ENCODE measurements at regions not wholly inside any gene's neighbourhood (a gene's known extent, or its start where the extent isn't known, plus 50 kb on each side); places are given as distances from the start of the nearest gene placed in this dataset.
"Not testable (repeated sequence)": the region's sequence is repeated elsewhere in the genome, so short reads cannot be mapped to it uniquely, and the experiment has no call there.

- Mint-ChIP-seq H3K27ac (no peak overlapping the region), H3K9me3 (no peaks in the 10 kb centered on the region)
Measured at GRCh38 chr1:229922249-229922648, 144.8 kb upstream of the GALNT2 start.

GRCh38 chr1:229924639-229925038 is 142.4 kb upstream of the GALNT2 start:
- ChIA-PET POLR2A (interaction anchor here (0.6 kb wide), 2 partner anchors 31 to 186 kb away, joined by 3 read pairs; no protein-coding TSS in a partner anchor), CTCF (no interaction called here)
- no peak overlapping the region for H3K27ac Mint-ChIP-seq
- no peak for ATAC-seq
- no peaks in the 10 kb centered on the region for H3K9me3 Mint-ChIP-seq
- intact Hi-C loops (cut with micrococcal nuclease) = no loop called here
- no peaks in the 10 kb centered on the region for H3K4me1 Mint-ChIP-seq (ENCODE audit: low read depth)
- peaks cover 6% of the 10 kb centered on the region for H3K27me3 Mint-ChIP-seq
- no peaks in the 10 kb centered on the region for H3K36me3 Mint-ChIP-seq (ENCODE audit: low read depth)
- DNase-seq = no peak
- H3K4me3 Mint-ChIP-seq = no peak overlapping the region
- TF ChIP-seq CTCF (IDR thresholded peaks at IDR 0.05) = no peak

More at GRCh38 chr1:229922249-229922648, 144.8 kb upstream of the GALNT2 start:
- CTCF ChIA-PET = no interaction called here
- Mint-ChIP-seq H3K4me3 (no peak overlapping the region), H3K27me3 (peaks cover 3% of the 10 kb centered on the region), H3K4me1 (ENCODE audit: low read depth) (no peaks in the 10 kb centered on the region), H3K36me3 (ENCODE audit: low read depth) (no peaks in the 10 kb centered on the region)
- intact Hi-C loops (cut with micrococcal nuclease) = no loop called here
- ATAC-seq (no peak), DNase-seq (no peak)
- POLR2A ChIA-PET = no interaction called here
- no peak for TF ChIP-seq CTCF (IDR thresholded peaks at IDR 0.05)

- POLR2A ChIA-PET = no interaction called here
- H3K36me3 Mint-ChIP-seq (ENCODE audit: low read depth) = no peaks in the 10 kb centered on the region
- no peak for ATAC-seq
Measured at GRCh38 chr1:229928767-229929166, 138.3 kb upstream of the GALNT2 start.

GRCh38 chr1:229931751-229932150 is 135.3 kb upstream of the GALNT2 start:
- H3K27ac Mint-ChIP-seq; H3K4me1 Mint-ChIP-seq (ENCODE audit: low read depth); H3K36me3 Mint-ChIP-seq (ENCODE audit: low read depth); H3K4me3 Mint-ChIP-seq; CTCF ChIA-PET; intact Hi-C loops (cut with micrococcal nuclease); ATAC-seq; POLR2A ChIA-PET; DNase-seq; H3K9me3 Mint-ChIP-seq: not testable (repeated sequence)
- peaks cover 13% of the 10 kb centered on the region for H3K27me3 Mint-ChIP-seq

More at GRCh38 chr1:229928767-229929166, 138.3 kb upstream of the GALNT2 start:
- no peak for DNase-seq
- peaks cover 9% of the 10 kb centered on the region for H3K27me3 Mint-ChIP-seq
- no peaks in the 10 kb centered on the region for H3K4me1 Mint-ChIP-seq (ENCODE audit: low read depth)
- H3K27ac Mint-ChIP-seq = no peak overlapping the region
- no peak for TF ChIP-seq CTCF (IDR thresholded peaks at IDR 0.05)
- no peak overlapping the region for H3K4me3 Mint-ChIP-seq
- intact Hi-C loops (cut with micrococcal nuclease) = no loop called here
- H3K9me3 Mint-ChIP-seq = no peaks in the 10 kb centered on the region
- CTCF ChIA-PET = no interaction called here

- H3K4me1 Mint-ChIP-seq (ENCODE audit: low read depth); H3K9me3 Mint-ChIP-seq; H3K36me3 Mint-ChIP-seq (ENCODE audit: low read depth); H3K27me3 Mint-ChIP-seq; H3K27ac Mint-ChIP-seq; H3K4me3 Mint-ChIP-seq; intact Hi-C loops (cut with micrococcal nuclease); ATAC-seq; DNase-seq; POLR2A ChIA-PET; CTCF ChIA-PET: not testable (repeated sequence)
Measured at GRCh38 chr1:229935157-229935556, 131.9 kb upstream of the GALNT2 start.

GRCh38 chr1:229938551-229938950 is 128.5 kb upstream of the GALNT2 start:
- peaks cover 9% of the 10 kb centered on the region for H3K27me3 Mint-ChIP-seq
- ChIA-PET CTCF (no interaction called here), POLR2A (no interaction called here)
- H3K36me3 Mint-ChIP-seq (ENCODE audit: low read depth) = no peaks in the 10 kb centered on the region
- no peak overlapping the region for H3K27ac Mint-ChIP-seq
- DNase-seq = no peak
- H3K4me3 Mint-ChIP-seq = no peak overlapping the region
- ATAC-seq = no peak
- H3K4me1 Mint-ChIP-seq (ENCODE audit: low read depth) = no peaks in the 10 kb centered on the region
- TF ChIP-seq CTCF (IDR thresholded peaks at IDR 0.05) = no peak
- no peaks in the 10 kb centered on the region for H3K9me3 Mint-ChIP-seq
- intact Hi-C loops (cut with micrococcal nuclease) = no loop called here

Measured in activated CD8-positive, alpha-beta T cell treated with anti-CD3 and anti-CD28 coated beads for 36 hours (primary cell).